ENCODE measurements at regions not wholly inside any gene's neighbourhood (a gene's known extent, or its start where the extent isn't known, plus 50 kb on each side); places are given as distances from the start of the nearest gene placed in this dataset.

- Histone ChIP-seq H3K4me1 (ENCODE audit: control insufficient read depth, insufficient read depth, low read length) (peaks cover 23% of the 10 kb centered on the region), H3K36me3 (ENCODE audit: control insufficient read depth in 2 of 2, insufficient read depth in 1 of 2, low read length in 2 of 2) (no peaks in the 10 kb centered on the region), H3K4me3 (ENCODE audit: low read depth, low read length) (no peak overlapping the region), H3K27ac (ENCODE audit: extremely low read depth, low read depth, low read length) (peak overlapping the region; percentile 73), H3K9me3 (ENCODE audit: control insufficient read depth, insufficient read depth, low read depth, low read length) (no peaks in the 10 kb centered on the region; the same call in 1 of the 2 replicates)
- ChIA-PET CTCF (interaction anchor here (0.5 to 0.6 kb wide), 4 partner anchors 11 to 1204 kb away, joined by 3 to 4 read pairs (median 4); no protein-coding TSS in a partner anchor), POLR2A (interaction anchor here (1.0 kb wide), 1 partner anchor 94 kb away, joined by 3 read pairs; no protein-coding TSS in a partner anchor)
- no peak for TF ChIP-seq ZNF473 (tag by site-specific recombination; IDR thresholded peaks at IDR 0.05)
- no peak for TF ChIP-seq AEBP2 (tag by site-specific recombination; IDR thresholded peaks at IDR 0.05; ENCODE audit: borderline replicate concordance)
- no peak for TF ChIP-seq ZNF623 (tag by site-specific recombination; IDR thresholded peaks at IDR 0.05)
- no peak for TF ChIP-seq OVOL3 (tag by site-specific recombination; IDR thresholded peaks at IDR 0.05)
- no peak for TF ChIP-seq ZNF488 (tag by site-specific recombination; IDR thresholded peaks at IDR 0.05)
- no peak for TF ChIP-seq ZNF175 (tag by site-specific recombination; IDR thresholded peaks at IDR 0.05)
- TF ChIP-seq ZNF792 (tag by site-specific recombination; IDR thresholded peaks at IDR 0.05): no peak
- TF ChIP-seq PRDM6 (tag by site-specific recombination; IDR thresholded peaks at IDR 0.05): no peak
- no peak for TF ChIP-seq PBX3 (CRISPR knock-in tag; IDR thresholded peaks at IDR 0.05)
- TF ChIP-seq ZNF292 (tag by site-specific recombination; IDR thresholded peaks at IDR 0.05; ENCODE audit: borderline replicate concordance, low read depth): no peak
- no peak for TF ChIP-seq ZNF202 (tag by site-specific recombination; IDR thresholded peaks at IDR 0.05; ENCODE audit: borderline replicate concordance)
- no peak for TF ChIP-seq ZNF768 (tag by site-specific recombination; IDR thresholded peaks at IDR 0.05)
- TF ChIP-seq MYNN (tag by site-specific recombination; IDR thresholded peaks at IDR 0.05; ENCODE audit: borderline replicate concordance): no peak
- TF ChIP-seq ZNF654 (tag by site-specific recombination; IDR thresholded peaks at IDR 0.05; ENCODE audit: low read depth): no peak
- no peak for TF ChIP-seq ZNF639 (tag by site-specific recombination; IDR thresholded peaks at IDR 0.05)
- TF ChIP-seq ZNF335 (tag by site-specific recombination; conservative IDR thresholded peaks at IDR 0.05): no peak
- no peak for TF ChIP-seq ATF2 (tag by site-specific recombination; IDR thresholded peaks at IDR 0.05; ENCODE audit: low read depth)
Measured at GRCh38 chr15:97597801-97598200, 362.7 kb upstream of the ARRDC4 start.

Measured in HEK293 (cell line).